ENCODE measurements at regions not wholly inside any gene's neighbourhood (a gene's known extent, or its start where the extent isn't known, plus 50 kb on each side); places are given as distances from the start of the nearest gene placed in this dataset.

DNA sequence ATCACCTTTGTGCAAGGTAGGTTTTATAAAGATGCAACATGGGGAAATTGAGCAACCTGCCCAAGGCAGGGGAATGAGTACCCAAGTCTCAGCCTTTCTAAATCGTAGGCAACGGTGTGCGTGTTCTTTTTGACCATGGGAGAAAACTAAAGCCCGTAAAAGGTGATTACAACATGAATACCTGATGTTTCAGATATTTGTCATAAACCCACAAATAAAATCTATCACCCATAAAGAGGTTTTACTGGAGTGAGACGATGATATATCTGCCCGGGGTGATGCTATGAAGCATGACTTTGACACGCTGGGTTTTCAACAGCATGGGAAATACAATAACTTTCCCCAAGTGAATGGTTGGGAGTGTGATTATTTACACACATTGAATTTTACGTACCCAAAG is 406.3 kb upstream of the KLF6 start:
- no peaks in the 10 kb centered on the region for H3K36me3 ChIP-seq (ENCODE audit: low read depth, missing control alignments)
- H3K27me3 ChIP-seq, result no peaks in the 10 kb centered on the region
- peaks cover under 1% of the 10 kb centered on the region for H3K4me1 ChIP-seq
- no peak for TF ChIP-seq POLR2A (IDR thresholded peaks at IDR 0.05)
- TF ChIP-seq, protein P1, sequence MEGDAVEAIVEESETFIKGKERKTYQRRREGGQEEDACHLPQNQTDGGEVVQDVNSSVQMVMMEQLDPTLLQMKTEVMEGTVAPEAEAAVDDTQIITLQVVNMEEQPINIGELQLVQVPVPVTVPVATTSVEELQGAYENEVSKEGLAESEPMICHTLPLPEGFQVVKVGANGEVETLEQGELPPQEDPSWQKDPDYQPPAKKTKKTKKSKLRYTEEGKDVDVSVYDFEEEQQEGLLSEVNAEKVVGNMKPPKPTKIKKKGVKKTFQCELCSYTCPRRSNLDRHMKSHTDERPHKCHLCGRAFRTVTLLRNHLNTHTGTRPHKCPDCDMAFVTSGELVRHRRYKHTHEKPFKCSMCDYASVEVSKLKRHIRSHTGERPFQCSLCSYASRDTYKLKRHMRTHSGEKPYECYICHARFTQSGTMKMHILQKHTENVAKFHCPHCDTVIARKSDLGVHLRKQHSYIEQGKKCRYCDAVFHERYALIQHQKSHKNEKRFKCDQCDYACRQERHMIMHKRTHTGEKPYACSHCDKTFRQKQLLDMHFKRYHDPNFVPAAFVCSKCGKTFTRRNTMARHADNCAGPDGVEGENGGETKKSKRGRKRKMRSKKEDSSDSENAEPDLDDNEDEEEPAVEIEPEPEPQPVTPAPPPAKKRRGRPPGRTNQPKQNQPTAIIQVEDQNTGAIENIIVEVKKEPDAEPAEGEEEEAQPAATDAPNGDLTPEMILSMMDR (IDR thresholded peaks at IDR 0.05), result no peak
- H3K9me3 ChIP-seq, result no peaks in the 10 kb centered on the region
- no peak for DNase-seq
- intact Hi-C loops (cut with DNase I; ENCODE audit: low total_unique reads), result no loop called here
- no peak overlapping the region for H3K4me3 ChIP-seq
- H3K27ac ChIP-seq, result no peak overlapping the region
- WGBS, 2 donors, result 95 to 98% methylated on average over 8 of the region's 8 CpGs

DNA sequence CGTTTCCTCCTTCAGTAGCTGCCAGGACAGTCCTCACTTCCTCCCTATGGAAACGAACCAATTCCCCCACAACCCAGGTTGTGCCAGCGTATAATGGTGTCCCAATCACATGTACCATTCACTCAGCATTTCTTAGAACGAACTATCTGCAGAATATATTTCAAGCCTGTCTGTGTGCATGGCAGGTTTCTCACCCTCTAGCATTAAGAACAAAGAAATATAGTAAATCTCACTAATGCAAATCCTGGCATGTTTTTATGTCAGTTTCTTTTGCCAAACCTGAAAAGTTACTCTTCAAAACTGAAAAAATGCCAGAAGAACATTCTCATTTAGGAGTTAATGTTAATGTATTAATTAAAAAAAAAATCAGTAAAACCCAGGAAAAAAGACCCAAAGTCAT is 405.9 kb upstream of the KLF6 start:
- H3K27me3 ChIP-seq, result no peaks in the 10 kb centered on the region
- H3K4me1 ChIP-seq, result no peaks in the 10 kb centered on the region
- H3K9me3 ChIP-seq, result no peaks in the 10 kb centered on the region
- no peak overlapping the region for H3K27ac ChIP-seq
- DNase-seq, result no peak
- intact Hi-C loops (cut with DNase I; ENCODE audit: low total_unique reads), result no loop called here
- no peak for TF ChIP-seq POLR2A (IDR thresholded peaks at IDR 0.05)
- TF ChIP-seq, protein P1 (IDR thresholded peaks at IDR 0.05), result no peak
- H3K36me3 ChIP-seq (ENCODE audit: low read depth, missing control alignments), result no peaks in the 10 kb centered on the region
- no peak overlapping the region for H3K4me3 ChIP-seq
- 81 to 89% methylated on average over 4 of the region's 4 CpGs for WGBS, 2 donors

DNA sequence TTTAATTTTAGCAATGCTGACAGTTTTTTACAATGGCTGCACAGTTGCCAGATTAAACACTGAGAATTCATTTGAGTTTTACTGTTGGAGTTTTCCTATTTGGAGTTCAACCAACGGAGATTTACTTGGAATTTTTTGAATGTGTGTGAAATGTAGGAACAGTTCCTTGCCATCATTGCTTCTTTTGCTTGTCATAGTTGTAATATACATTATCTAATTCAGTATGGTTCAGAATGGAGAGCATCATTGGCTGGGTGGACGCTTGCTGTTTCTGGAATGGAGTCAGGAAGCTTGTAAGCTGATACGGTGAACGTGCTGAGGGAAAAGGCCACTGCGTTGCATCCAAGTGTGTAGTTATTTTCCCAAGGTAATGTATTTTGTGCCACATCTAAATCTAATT is 404.3 kb upstream of the KLF6 start:
- TF ChIP-seq, protein P1 (IDR thresholded peaks at IDR 0.05), result no peak
- Histone ChIP-seq H3K27me3 (no peaks in the 10 kb centered on the region), H3K27ac (no peak overlapping the region), H3K4me3 (no peak overlapping the region), H3K9me3 (no peaks in the 10 kb centered on the region), H3K4me1 (no peaks in the 10 kb centered on the region), H3K36me3 (ENCODE audit: low read depth, missing control alignments) (no peaks in the 10 kb centered on the region)
- WGBS, 2 donors, result 75 to 85% methylated on average over 5 of the region's 5 CpGs
- DNase-seq, result no peak
- intact Hi-C loops (cut with DNase I; ENCODE audit: low total_unique reads), result no loop called here

DNA sequence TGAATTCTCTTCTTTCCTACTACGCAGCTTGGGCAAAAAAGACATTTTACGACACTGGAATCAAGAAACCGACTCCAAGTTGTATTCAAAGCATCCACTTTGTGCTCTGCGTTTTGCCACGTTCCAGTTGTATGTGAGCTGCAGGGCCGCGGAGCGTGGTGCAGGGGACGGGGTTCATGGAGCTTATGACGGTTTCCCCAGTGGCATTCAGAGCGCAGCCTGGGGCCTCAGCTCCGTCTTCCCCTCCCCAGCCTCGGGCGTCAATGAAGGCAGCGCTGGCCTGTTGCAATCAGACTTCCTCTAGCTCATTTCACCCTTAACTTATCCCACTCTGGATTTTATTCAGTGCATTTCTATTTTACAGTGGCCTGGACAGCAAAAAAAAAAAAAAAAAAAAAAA is 403.4 kb upstream of the KLF6 start:
- Histone ChIP-seq H3K4me1 (no peaks in the 10 kb centered on the region), H3K4me3 (no peak overlapping the region), H3K36me3 (ENCODE audit: low read depth, missing control alignments) (no peaks in the 10 kb centered on the region), H3K27ac (no peak overlapping the region), H3K9me3 (no peaks in the 10 kb centered on the region), H3K27me3 (no peaks in the 10 kb centered on the region)
- WGBS, 2 donors, result 70 to 78% methylated on average over 15 of the region's 15 CpGs
- intact Hi-C loops (cut with DNase I; ENCODE audit: low total_unique reads), result no loop called here
- no peak for DNase-seq
- no peak for TF ChIP-seq POLR2A (IDR thresholded peaks at IDR 0.05)
- TF ChIP-seq, protein P1 (IDR thresholded peaks at IDR 0.05), result no peak

DNA sequence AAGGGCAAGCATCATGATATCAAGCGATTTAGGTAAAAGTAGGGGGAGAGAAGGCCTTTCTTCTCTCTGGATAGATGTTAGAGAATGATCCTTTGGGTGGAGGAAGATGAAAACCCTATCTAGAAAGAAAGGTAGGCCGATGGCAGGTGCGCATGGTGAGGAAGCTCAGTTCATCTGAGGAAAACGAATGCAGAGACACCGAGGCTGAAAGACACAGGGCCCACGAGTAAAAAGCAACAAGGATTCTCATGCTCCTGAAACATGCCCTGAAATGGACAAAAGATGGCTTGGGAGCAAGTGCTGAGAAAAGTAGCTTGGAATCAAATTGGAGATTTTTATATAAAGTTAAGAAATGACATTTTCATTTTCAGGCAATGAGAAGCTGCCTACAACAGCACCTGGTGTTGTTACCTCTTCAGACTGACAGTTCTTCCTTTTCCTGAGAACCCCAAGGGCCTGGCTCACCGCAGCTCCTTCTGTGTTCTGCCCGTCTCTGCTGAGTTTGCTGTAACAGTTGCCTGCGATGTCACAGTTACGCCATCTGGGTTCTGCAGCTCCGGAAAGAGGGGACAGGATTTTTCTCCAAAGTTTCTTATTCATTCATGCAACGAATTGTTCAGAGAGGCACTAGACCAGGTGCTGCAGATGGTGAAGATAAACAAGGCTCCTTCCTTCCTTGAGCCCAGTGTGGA is 402.0 kb upstream of the KLF6 start:
- Histone ChIP-seq H3K4me1 (peaks cover 1% of the 10 kb centered on the region), H3K9me3 (no peaks in the 10 kb centered on the region), H3K27me3 (no peaks in the 10 kb centered on the region), H3K36me3 (ENCODE audit: low read depth, missing control alignments) (no peaks in the 10 kb centered on the region), H3K27ac (no peak overlapping the region), H3K4me3 (no peak overlapping the region)
- no peak for TF ChIP-seq POLR2A (IDR thresholded peaks at IDR 0.05)
- TF ChIP-seq, protein P1 (IDR thresholded peaks at IDR 0.05), result no peak
- DNase-seq, result no peak
- WGBS, 2 donors, result 70 to 85% methylated on average over 12 of the region's 12 CpGs
- intact Hi-C loops (cut with DNase I; ENCODE audit: low total_unique reads), result no loop called here

All from testis (tissue), 2 donors.